A172 (cell line): ENCODE measurements at regions not wholly inside any gene's neighbourhood (a gene's known extent, or its start where the extent isn't known, plus 50 kb on each side); places are given as distances from the start of the nearest gene placed in this dataset.
A peak's percentile ranks its signal among the peaks of the same experiment; 100 is the strongest.
"Not testable (repeated sequence)": the region's sequence is repeated elsewhere in the genome, so short reads cannot be mapped to it uniquely, and the experiment has no call there.

Source experiments
- DNase-seq: peaks from one replicate; pipeline ENCODE4 v3.0.0-alpha.2; 2015; ENCODE audit warnings: low spot score

- no peak for DNase-seq
These were observed 171.5 kb downstream of the NUP210 start for GRCh38 chr3:13248640-13249039.

- DNase-seq, result no peak
These were observed 172.4 kb upstream of the IQSEC1 start for GRCh38 chr3:13245615-13245978.

GRCh38 chr3:13243586-13243985 lies 170.4 kb upstream of the IQSEC1 start:
- DNase-seq, result no peak

- DNase-seq, result no peak
These were observed 169.1 kb upstream of the IQSEC1 start for GRCh38 chr3:13242364-13242737.

- DNase-seq, result no peak
These were observed 168.6 kb upstream of the IQSEC1 start for GRCh38 chr3:13241621-13242363.

- DNase-seq, result no peak
These were observed 167.8 kb upstream of the IQSEC1 start for GRCh38 chr3:13240928-13241618.

GRCh38 chr3:13239467-13239760 lies 166.2 kb upstream of the IQSEC1 start:
- no peak for DNase-seq

- no peak for DNase-seq
These were observed 165.6 kb upstream of the IQSEC1 start for GRCh38 chr3:13238687-13239466.

- DNase-seq, result no peak
These were observed 164.7 kb upstream of the IQSEC1 start for GRCh38 chr3:13237776-13238490.

GRCh38 chr3:13236557-13237173 lies 163.4 kb upstream of the IQSEC1 start:
- DNase-seq, result no peak

GRCh38 chr3:13235897-13236296 lies 162.7 kb upstream of the IQSEC1 start:
- DNase-seq, result peak; percentile 57

GRCh38 chr3:13235079-13235478 lies 161.8 kb upstream of the IQSEC1 start:
- peak; percentile 75 for DNase-seq

GRCh38 chr3:13234666-13235065 lies 161.4 kb upstream of the IQSEC1 start:
- peak; percentile 53 for DNase-seq

GRCh38 chr3:13233487-13234485 lies 160.6 kb upstream of the IQSEC1 start:
- no peak for DNase-seq

- DNase-seq, result no peak
These were observed 158.8 kb upstream of the IQSEC1 start for GRCh38 chr3:13231781-13232666.

GRCh38 chr3:13229273-13229949 lies 156.2 kb upstream of the IQSEC1 start:
- DNase-seq, result no peak

- DNase-seq, result no peak
These were observed 155.4 kb upstream of the IQSEC1 start for GRCh38 chr3:13228584-13228983.

GRCh38 chr3:13228169-13228568 lies 154.9 kb upstream of the IQSEC1 start:
- DNase-seq, result not testable (repeated sequence)
